HG03342 (cell line): ENCODE measurements at regions not wholly inside any gene's neighbourhood (a gene's known extent, or its start where the extent isn't known, plus 50 kb on each side); places are given as distances from the start of the nearest gene placed in this dataset.

Experiments used
- ATAC-seq: cut with Tn5 transposase; IDR thresholded peaks from one replicate; pipeline ENCODE4 v1.9.1; 2021; ENCODE audit warnings: mild to moderate bottlenecking, moderate library complexity; ENCODE audit not compliant: unreplicated experiment

GRCh38 chr9:130755377-130756007 is 61.9 kb downstream of the EXOSC2 start:
- no peak for ATAC-seq

GRCh38 chr9:130756037-130756436 is 62.5 kb downstream of the EXOSC2 start:
- ATAC-seq: no peak

GRCh38 chr9:130756455-130757152 is 63.0 kb downstream of the EXOSC2 start:
- no peak for ATAC-seq

- no peak for ATAC-seq
Measured at GRCh38 chr9:130759738-130760137, 66.2 kb downstream of the EXOSC2 start.

- ATAC-seq: no peak
Measured at GRCh38 chr9:130763331-130764171, 70.0 kb downstream of the EXOSC2 start.

GRCh38 chr9:130765137-130766020 is 69.7 kb upstream of the ABL1 start:
- peak; percentile 52 for ATAC-seq

- ATAC-seq: no peak
Measured at GRCh38 chr9:130766021-130766926, 68.8 kb upstream of the ABL1 start.

- no peak for ATAC-seq
Measured at GRCh38 chr9:130766927-130767307, 68.1 kb upstream of the ABL1 start.

GRCh38 chr9:130768265-130768664 is 66.8 kb upstream of the ABL1 start:
- no peak for ATAC-seq

- no peak for ATAC-seq
Measured at GRCh38 chr9:130768891-130769403, 66.1 kb upstream of the ABL1 start.

- no peak for ATAC-seq
Measured at GRCh38 chr9:130770093-130770492, 65.0 kb upstream of the ABL1 start.

- no peak for ATAC-seq
Measured at GRCh38 chr9:130770679-130771442, 64.2 kb upstream of the ABL1 start.

- no peak for ATAC-seq
Measured at GRCh38 chr9:130772185-130772584, 62.9 kb upstream of the ABL1 start.

- no peak for ATAC-seq
Measured at GRCh38 chr9:130774183-130774582, 60.9 kb upstream of the ABL1 start.

- no peak for ATAC-seq
Measured at GRCh38 chr9:130775336-130775991, 59.6 kb upstream of the ABL1 start.

GRCh38 chr9:130779153-130779855 is 55.8 kb upstream of the ABL1 start:
- ATAC-seq: no peak

- ATAC-seq: no peak
Measured at GRCh38 chr9:130780415-130780814, 54.6 kb upstream of the ABL1 start.
